GM10266 (cell line): ENCODE measurements at regions not wholly inside any gene's neighbourhood (a gene's known extent, or its start where the extent isn't known, plus 50 kb on each side); places are given as distances from the start of the nearest gene placed in this dataset.

Experiments
- DNase-seq: peaks from one replicate; pipeline ENCODE4 v3.0.0; 2012; ENCODE audit errors: extremely low spot score
- TF ChIP-seq, protein P1 (sequence below): IDR thresholded peaks from 2 replicates; pipeline ENCODE4 v1.5.1; 2012; ENCODE audit warnings: mild to moderate bottlenecking, low read depth; ENCODE audit not compliant: control insufficient read depth, insufficient read depth; ENCODE audit errors: missing control alignments

DNA sequence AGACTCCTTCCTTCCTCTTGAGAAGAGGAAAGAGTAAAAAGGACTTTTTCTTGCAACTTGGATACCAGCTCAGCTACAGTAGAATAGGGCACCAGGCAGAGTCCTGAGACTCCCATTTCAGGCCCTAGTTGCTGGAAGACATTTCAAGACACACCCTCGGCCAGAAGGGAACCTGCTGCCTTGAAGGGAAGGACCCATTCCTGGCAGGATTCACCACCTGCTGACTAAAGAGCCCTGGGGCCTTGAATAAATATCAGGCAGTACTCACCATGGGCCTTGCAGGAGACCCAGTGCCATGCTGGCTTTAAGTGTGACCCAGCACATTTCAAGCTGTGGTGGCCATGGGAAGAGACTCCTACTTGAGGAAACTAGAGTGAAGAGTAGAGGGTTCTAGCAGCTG lies 317.6 kb downstream of the DKK2 start:
- DNase-seq = no peak
- TF ChIP-seq, protein P1, sequence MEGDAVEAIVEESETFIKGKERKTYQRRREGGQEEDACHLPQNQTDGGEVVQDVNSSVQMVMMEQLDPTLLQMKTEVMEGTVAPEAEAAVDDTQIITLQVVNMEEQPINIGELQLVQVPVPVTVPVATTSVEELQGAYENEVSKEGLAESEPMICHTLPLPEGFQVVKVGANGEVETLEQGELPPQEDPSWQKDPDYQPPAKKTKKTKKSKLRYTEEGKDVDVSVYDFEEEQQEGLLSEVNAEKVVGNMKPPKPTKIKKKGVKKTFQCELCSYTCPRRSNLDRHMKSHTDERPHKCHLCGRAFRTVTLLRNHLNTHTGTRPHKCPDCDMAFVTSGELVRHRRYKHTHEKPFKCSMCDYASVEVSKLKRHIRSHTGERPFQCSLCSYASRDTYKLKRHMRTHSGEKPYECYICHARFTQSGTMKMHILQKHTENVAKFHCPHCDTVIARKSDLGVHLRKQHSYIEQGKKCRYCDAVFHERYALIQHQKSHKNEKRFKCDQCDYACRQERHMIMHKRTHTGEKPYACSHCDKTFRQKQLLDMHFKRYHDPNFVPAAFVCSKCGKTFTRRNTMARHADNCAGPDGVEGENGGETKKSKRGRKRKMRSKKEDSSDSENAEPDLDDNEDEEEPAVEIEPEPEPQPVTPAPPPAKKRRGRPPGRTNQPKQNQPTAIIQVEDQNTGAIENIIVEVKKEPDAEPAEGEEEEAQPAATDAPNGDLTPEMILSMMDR = no peak

DNA sequence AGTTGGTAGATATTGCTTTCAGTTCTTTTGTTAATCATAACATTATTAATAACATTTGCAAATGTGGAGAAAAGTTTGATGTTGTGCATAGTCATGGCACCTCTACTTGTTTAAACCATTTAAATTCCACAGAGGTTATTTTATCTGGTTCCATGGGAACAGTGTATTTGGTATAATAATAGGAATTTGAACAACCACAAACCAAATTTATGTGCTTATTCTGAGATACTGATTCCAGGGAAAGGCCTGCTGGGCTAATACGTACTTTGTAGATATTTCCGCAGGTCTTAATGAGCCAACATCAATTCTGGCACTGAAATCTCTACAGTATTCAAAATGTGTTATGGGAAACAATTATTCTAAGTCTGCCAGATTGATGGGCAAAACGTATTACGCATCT lies 319.0 kb downstream of the DKK2 start:
- TF ChIP-seq, protein P1 = no peak
- no peak for DNase-seq

DNA sequence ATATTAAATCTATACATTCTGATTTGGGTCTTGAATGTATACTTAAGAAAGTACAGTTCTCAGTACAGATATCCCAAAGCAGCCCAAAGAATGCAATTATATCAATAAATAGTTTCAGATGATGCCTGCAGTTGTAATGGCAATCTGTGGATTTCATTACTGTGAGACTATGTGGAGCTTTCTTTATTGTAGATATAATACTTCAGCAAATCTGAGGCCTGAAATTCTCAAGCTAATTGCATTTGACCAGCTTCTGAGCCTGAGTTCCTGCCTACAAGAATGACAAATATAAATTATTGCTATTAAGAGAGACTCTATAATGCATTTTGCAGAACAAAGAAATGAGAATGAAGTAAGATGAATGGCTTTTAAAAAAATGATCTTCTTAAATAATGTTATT lies 320.3 kb downstream of the DKK2 start:
- DNase-seq = no peak
- TF ChIP-seq, protein P1 = no peak

DNA sequence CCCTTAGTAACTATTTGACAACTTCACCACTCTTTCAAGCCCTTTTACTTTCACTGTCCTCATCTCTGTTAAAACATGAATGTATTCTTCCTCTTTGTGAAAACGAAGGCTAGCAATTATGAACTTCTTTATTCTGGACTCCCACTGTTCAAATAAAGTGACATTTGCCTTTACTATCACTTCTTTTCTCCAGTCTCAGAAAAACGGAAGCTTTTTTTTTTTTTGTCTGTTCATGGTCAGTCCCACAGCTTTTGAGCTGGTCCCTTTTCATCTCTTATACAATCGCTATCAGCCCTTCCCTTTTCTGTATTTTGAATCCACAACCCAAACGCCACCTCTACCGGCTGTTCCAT lies 327.7 kb downstream of the DKK2 start:
- TF ChIP-seq, protein P1 = no peak
- no peak for DNase-seq

DNA sequence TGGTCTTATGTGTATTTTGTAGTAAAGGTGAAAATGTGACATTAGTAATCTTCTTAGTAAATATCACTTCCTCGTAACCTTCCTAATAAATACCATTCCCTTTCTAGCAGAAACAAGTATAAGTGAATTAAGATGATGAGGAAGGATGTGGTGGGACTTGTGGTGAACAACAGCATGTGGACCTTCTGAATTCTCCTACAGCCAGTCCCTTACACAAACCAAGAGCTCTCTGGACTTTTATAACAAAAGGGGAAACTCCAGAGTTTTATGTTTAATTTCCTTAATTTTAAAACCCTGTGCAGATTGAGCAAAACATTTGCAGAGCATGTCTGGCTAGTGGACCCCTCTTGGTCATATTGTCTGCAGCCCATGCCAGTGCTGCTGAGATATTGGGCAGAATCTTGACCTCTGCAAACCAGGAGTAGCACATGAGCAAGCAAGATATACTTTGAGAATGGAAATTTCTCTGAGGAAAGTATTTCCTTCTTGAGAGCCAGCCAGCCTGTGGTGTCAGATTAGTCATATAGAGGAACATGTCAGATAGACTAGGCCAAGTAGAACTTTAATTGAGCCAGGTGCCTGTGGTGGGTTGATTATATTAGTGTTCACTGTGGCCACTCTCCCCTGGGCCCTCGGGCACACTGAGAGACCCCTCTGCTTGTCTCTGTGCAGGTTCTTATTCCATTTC lies 328.2 kb downstream of the DKK2 start:
- TF ChIP-seq, protein P1 = no peak
- no peak for DNase-seq

DNA sequence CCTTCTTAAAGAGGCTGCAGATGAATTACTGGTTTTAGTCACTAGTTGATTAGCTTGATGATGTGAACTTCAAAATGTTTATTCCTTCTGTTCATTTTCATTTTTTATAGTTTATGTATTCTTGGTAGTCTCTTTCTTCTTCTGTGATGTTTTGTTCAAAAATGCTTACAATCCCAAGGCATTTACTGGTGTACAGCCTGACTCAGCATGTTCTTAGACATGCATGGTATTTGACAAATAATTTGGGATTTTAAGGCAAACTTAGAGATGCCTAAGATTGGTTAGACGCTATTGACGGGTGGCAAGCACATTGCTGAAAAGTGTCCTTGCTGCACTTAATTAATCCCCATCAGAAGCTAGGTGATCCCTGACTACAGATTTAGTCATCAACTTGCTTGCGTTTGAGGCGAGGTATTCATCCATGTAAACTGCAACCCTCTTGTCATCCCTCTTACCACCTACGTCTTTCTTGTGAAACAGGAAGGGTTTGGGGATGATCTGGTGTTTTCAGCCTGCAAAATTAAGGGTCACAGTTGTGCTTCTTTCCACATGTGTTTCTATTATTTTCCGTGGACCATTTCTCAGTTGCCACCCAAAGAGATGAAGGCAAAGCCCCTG lies 331.8 kb downstream of the DKK2 start:
- DNase-seq = no peak
- TF ChIP-seq, protein P1 = no peak

DNA sequence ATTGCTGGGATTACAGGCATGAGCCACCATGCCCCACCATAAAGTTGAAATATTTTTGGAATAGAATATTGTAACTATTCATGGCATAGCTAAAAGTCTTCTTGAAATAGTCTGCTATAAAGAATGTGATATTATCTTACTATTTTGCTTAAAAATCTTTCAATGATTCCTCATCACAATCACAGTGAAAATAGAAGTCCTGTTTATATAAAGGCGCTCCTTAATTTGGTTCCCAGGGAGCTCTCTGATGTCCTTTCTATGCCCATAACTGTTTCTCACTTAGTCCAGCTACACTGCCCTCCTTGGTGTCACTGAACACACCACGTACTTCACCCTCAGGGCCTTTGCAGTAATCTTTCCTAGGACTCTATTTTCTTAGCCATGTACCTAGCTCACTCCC lies 331.7 kb upstream of the GIMD1 start:
- DNase-seq = no peak
- TF ChIP-seq, protein P1 = no peak
